ENCODE measurements at regions not wholly inside any gene's neighbourhood (a gene's known extent, or its start where the extent isn't known, plus 50 kb on each side); places are given as distances from the start of the nearest gene placed in this dataset.
"Not testable (repeated sequence)": the region's sequence is repeated elsewhere in the genome, so short reads cannot be mapped to it uniquely, and the experiment has no call there.

- DNase-seq (ENCODE audit: low spot score) = no peak
- H3K27ac Mint-ChIP-seq = no peak overlapping the region
- peaks cover 11% of the 10 kb centered on the region for H3K27me3 Mint-ChIP-seq (ENCODE audit: insufficient read depth)
- H3K9me3 Mint-ChIP-seq = peaks cover 24% of the 10 kb centered on the region
- peaks cover 10% of the 10 kb centered on the region for H3K4me1 Mint-ChIP-seq (ENCODE audit: low read depth)
- H3K36me3 Mint-ChIP-seq (ENCODE audit: low read depth) = no peaks in the 10 kb centered on the region
- intact Hi-C loops (cut with micrococcal nuclease) = no loop called here
- H3K4me3 Mint-ChIP-seq = no peak overlapping the region
Measured at GRCh38 chr3:101131767-101132166, 138.5 kb upstream of the ABI3BP start.

- no peak for DNase-seq (ENCODE audit: low spot score)
- Mint-ChIP-seq H3K4me1 (ENCODE audit: low read depth) (peaks cover 7% of the 10 kb centered on the region), H3K27ac (no peak overlapping the region), H3K27me3 (ENCODE audit: insufficient read depth) (peaks cover 11% of the 10 kb centered on the region), H3K9me3 (peaks cover 23% of the 10 kb centered on the region), H3K36me3 (ENCODE audit: low read depth) (no peaks in the 10 kb centered on the region), H3K4me3 (no peak overlapping the region)
- intact Hi-C loops (cut with micrococcal nuclease) = no loop called here
Measured at GRCh38 chr3:101128786-101129185, 135.6 kb upstream of the ABI3BP start.

- Mint-ChIP-seq H3K27ac (no peak overlapping the region), H3K4me1 (ENCODE audit: low read depth) (no peaks in the 10 kb centered on the region)
Measured at GRCh38 chr3:101128001-101128400, 134.8 kb upstream of the ABI3BP start.

GRCh38 chr3:101124125-101124524 lies 130.9 kb upstream of the ABI3BP start:
- DNase-seq (ENCODE audit: low spot score) = no peak
- Mint-ChIP-seq H3K4me3 (no peak overlapping the region), H3K36me3 (ENCODE audit: low read depth) (no peaks in the 10 kb centered on the region), H3K27ac (no peak overlapping the region), H3K4me1 (ENCODE audit: low read depth) (no peaks in the 10 kb centered on the region), H3K27me3 (ENCODE audit: insufficient read depth) (peaks cover 18% of the 10 kb centered on the region), H3K9me3 (no peaks in the 10 kb centered on the region)
- intact Hi-C loops (cut with micrococcal nuclease) = no loop called here

More at GRCh38 chr3:101128001-101128400, 134.8 kb upstream of the ABI3BP start:
- H3K4me3 Mint-ChIP-seq = no peak overlapping the region
- H3K9me3 Mint-ChIP-seq = peaks cover 16% of the 10 kb centered on the region
- no peaks in the 10 kb centered on the region for H3K36me3 Mint-ChIP-seq (ENCODE audit: low read depth)
- intact Hi-C loops (cut with micrococcal nuclease) = no loop called here
- peaks cover 11% of the 10 kb centered on the region for H3K27me3 Mint-ChIP-seq (ENCODE audit: insufficient read depth)
- no peak for DNase-seq (ENCODE audit: low spot score)

GRCh38 chr3:101123081-101123480 lies 129.9 kb upstream of the ABI3BP start:
- H3K36me3 Mint-ChIP-seq (ENCODE audit: low read depth) = no peaks in the 10 kb centered on the region
- no peak overlapping the region for H3K4me3 Mint-ChIP-seq
- no peaks in the 10 kb centered on the region for H3K9me3 Mint-ChIP-seq
- no peaks in the 10 kb centered on the region for H3K4me1 Mint-ChIP-seq (ENCODE audit: low read depth)
- no peak overlapping the region for H3K27ac Mint-ChIP-seq
- H3K27me3 Mint-ChIP-seq (ENCODE audit: insufficient read depth) = peaks cover 16% of the 10 kb centered on the region
- no peak for DNase-seq (ENCODE audit: low spot score)
- intact Hi-C loops (cut with micrococcal nuclease) = no loop called here

GRCh38 chr3:101122681-101123080 lies 129.5 kb upstream of the ABI3BP start:
- Mint-ChIP-seq H3K36me3 (ENCODE audit: low read depth) (no peaks in the 10 kb centered on the region), H3K4me1 (ENCODE audit: low read depth) (no peaks in the 10 kb centered on the region), H3K9me3 (no peaks in the 10 kb centered on the region), H3K4me3 (no peak overlapping the region), H3K27me3 (ENCODE audit: insufficient read depth) (peaks cover 12% of the 10 kb centered on the region), H3K27ac (no peak overlapping the region)
- DNase-seq (ENCODE audit: low spot score) = no peak
- intact Hi-C loops (cut with micrococcal nuclease) = no loop called here

GRCh38 chr3:101120039-101120438 lies 126.8 kb upstream of the ABI3BP start:
- intact Hi-C loops (cut with micrococcal nuclease) = no loop called here
- Mint-ChIP-seq H3K4me3 (no peak overlapping the region), H3K27ac (no peak overlapping the region), H3K27me3 (ENCODE audit: insufficient read depth) (peaks cover 7% of the 10 kb centered on the region), H3K4me1 (ENCODE audit: low read depth) (no peaks in the 10 kb centered on the region), H3K36me3 (ENCODE audit: low read depth) (no peaks in the 10 kb centered on the region), H3K9me3 (no peaks in the 10 kb centered on the region)
- DNase-seq (ENCODE audit: low spot score) = no peak

GRCh38 chr3:101119535-101119934 lies 126.3 kb upstream of the ABI3BP start:
- intact Hi-C loops (cut with micrococcal nuclease) = no loop called here
- Mint-ChIP-seq H3K27ac (no peak overlapping the region), H3K4me3 (no peak overlapping the region), H3K9me3 (no peaks in the 10 kb centered on the region), H3K4me1 (ENCODE audit: low read depth) (no peaks in the 10 kb centered on the region), H3K36me3 (ENCODE audit: low read depth) (no peaks in the 10 kb centered on the region), H3K27me3 (ENCODE audit: insufficient read depth) (peaks cover 7% of the 10 kb centered on the region)
- DNase-seq (ENCODE audit: low spot score) = no peak

- H3K27me3 Mint-ChIP-seq (ENCODE audit: insufficient read depth) = peaks cover 7% of the 10 kb centered on the region
- no peak overlapping the region for H3K4me3 Mint-ChIP-seq
- H3K36me3 Mint-ChIP-seq (ENCODE audit: low read depth) = no peaks in the 10 kb centered on the region
- intact Hi-C loops (cut with micrococcal nuclease) = no loop called here
- no peak overlapping the region for H3K27ac Mint-ChIP-seq
- no peak for DNase-seq (ENCODE audit: low spot score)
- H3K4me1 Mint-ChIP-seq (ENCODE audit: low read depth) = no peaks in the 10 kb centered on the region
- H3K9me3 Mint-ChIP-seq = no peaks in the 10 kb centered on the region
Measured at GRCh38 chr3:101117980-101118379, 124.8 kb upstream of the ABI3BP start.

- H3K27ac Mint-ChIP-seq = no peak overlapping the region
- no peak for DNase-seq (ENCODE audit: low spot score)
- no peaks in the 10 kb centered on the region for H3K9me3 Mint-ChIP-seq
- H3K4me3 Mint-ChIP-seq = no peak overlapping the region
- intact Hi-C loops (cut with micrococcal nuclease) = no loop called here
- no peaks in the 10 kb centered on the region for H3K4me1 Mint-ChIP-seq (ENCODE audit: low read depth)
- peaks cover 7% of the 10 kb centered on the region for H3K27me3 Mint-ChIP-seq (ENCODE audit: insufficient read depth)
- no peaks in the 10 kb centered on the region for H3K36me3 Mint-ChIP-seq (ENCODE audit: low read depth)
Measured at GRCh38 chr3:101117465-101117864, 124.2 kb upstream of the ABI3BP start.

- DNase-seq (ENCODE audit: low spot score); H3K27me3 Mint-ChIP-seq (ENCODE audit: insufficient read depth); H3K4me3 Mint-ChIP-seq; intact Hi-C loops (cut with micrococcal nuclease); H3K27ac Mint-ChIP-seq; H3K9me3 Mint-ChIP-seq; H3K4me1 Mint-ChIP-seq (ENCODE audit: low read depth); H3K36me3 Mint-ChIP-seq (ENCODE audit: low read depth): not testable (repeated sequence)
Measured at GRCh38 chr3:101110295-101110694, 117.1 kb upstream of the ABI3BP start.

GRCh38 chr3:101104321-101104720 lies 111.1 kb upstream of the ABI3BP start:
- H3K9me3 Mint-ChIP-seq = peaks cover under 1% of the 10 kb centered on the region

GRCh38 chr3:101102678-101103296 lies 109.6 kb upstream of the ABI3BP start:
- intact Hi-C loops (cut with micrococcal nuclease) = no loop called here
- Mint-ChIP-seq H3K36me3 (ENCODE audit: low read depth) (no peaks in the 10 kb centered on the region), H3K27ac (no peak overlapping the region), H3K4me3 (no peak overlapping the region), H3K9me3 (no peaks in the 10 kb centered on the region), H3K27me3 (ENCODE audit: insufficient read depth) (peaks cover 7% of the 10 kb centered on the region), H3K4me1 (ENCODE audit: low read depth) (no peaks in the 10 kb centered on the region)
- no peak for DNase-seq (ENCODE audit: low spot score)

More at GRCh38 chr3:101104321-101104720, 111.1 kb upstream of the ABI3BP start:
- no peak for DNase-seq (ENCODE audit: low spot score)
- Mint-ChIP-seq H3K36me3 (ENCODE audit: low read depth) (no peaks in the 10 kb centered on the region), H3K27ac (no peak overlapping the region), H3K27me3 (ENCODE audit: insufficient read depth) (peaks cover 7% of the 10 kb centered on the region), H3K4me3 (no peak overlapping the region), H3K4me1 (ENCODE audit: low read depth) (no peaks in the 10 kb centered on the region)
- intact Hi-C loops (cut with micrococcal nuclease) = no loop called here
